ENCODE measurements at regions not wholly inside any gene's neighbourhood (a gene's known extent, or its start where the extent isn't known, plus 50 kb on each side); places are given as distances from the start of the nearest gene placed in this dataset.

GRCh38 chr6:23278180-23278532 is 708.8 kb downstream of the HDGFL1 start:
- H3K4me3 Mint-ChIP-seq, result no peak overlapping the region
- H3K27ac Mint-ChIP-seq, result no peak overlapping the region
- no peaks in the 10 kb centered on the region for H3K4me1 Mint-ChIP-seq
- H3K27me3 Mint-ChIP-seq, result no peaks in the 10 kb centered on the region
- CTCF ChIA-PET, result no interaction called here
- no peaks in the 10 kb centered on the region for H3K36me3 Mint-ChIP-seq
- H3K9me3 Mint-ChIP-seq, result no peaks in the 10 kb centered on the region
- no peak for DNase-seq

GRCh38 chr6:23280437-23280836 is 711.1 kb downstream of the HDGFL1 start:
- no peaks in the 10 kb centered on the region for H3K36me3 Mint-ChIP-seq
- no peak overlapping the region for H3K27ac Mint-ChIP-seq
- H3K4me3 Mint-ChIP-seq, result no peak overlapping the region
- CTCF ChIA-PET, result no interaction called here
- no peaks in the 10 kb centered on the region for H3K27me3 Mint-ChIP-seq
- DNase-seq, result no peak
- no peaks in the 10 kb centered on the region for H3K9me3 Mint-ChIP-seq
- H3K4me1 Mint-ChIP-seq, result no peaks in the 10 kb centered on the region

- CTCF ChIA-PET, result no interaction called here
- no peak for DNase-seq
- Mint-ChIP-seq H3K4me3 (no peak overlapping the region), H3K36me3 (no peaks in the 10 kb centered on the region), H3K27me3 (no peaks in the 10 kb centered on the region), H3K4me1 (no peaks in the 10 kb centered on the region), H3K9me3 (no peaks in the 10 kb centered on the region), H3K27ac (no peak overlapping the region)
Observed at GRCh38 chr6:23282252-23283021, 713.1 kb downstream of the HDGFL1 start.

GRCh38 chr6:23293653-23294052 is 724.3 kb downstream of the HDGFL1 start:
- H3K27me3 Mint-ChIP-seq, result no peaks in the 10 kb centered on the region
- no peak overlapping the region for H3K4me3 Mint-ChIP-seq
- no peak overlapping the region for H3K27ac Mint-ChIP-seq
- no peaks in the 10 kb centered on the region for H3K36me3 Mint-ChIP-seq
- no peak for DNase-seq
- peaks cover 5% of the 10 kb centered on the region for H3K9me3 Mint-ChIP-seq
- CTCF ChIA-PET, result no interaction called here
- no peaks in the 10 kb centered on the region for H3K4me1 Mint-ChIP-seq

- Mint-ChIP-seq H3K27me3 (no peaks in the 10 kb centered on the region), H3K27ac (no peak overlapping the region), H3K4me3 (no peak overlapping the region), H3K36me3 (no peaks in the 10 kb centered on the region), H3K9me3 (no peaks in the 10 kb centered on the region), H3K4me1 (no peaks in the 10 kb centered on the region)
- CTCF ChIA-PET, result no interaction called here
- DNase-seq, result no peak
Observed at GRCh38 chr6:23301556-23301955, 732.2 kb downstream of the HDGFL1 start.

- Mint-ChIP-seq H3K9me3 (no peaks in the 10 kb centered on the region), H3K4me3 (no peak overlapping the region), H3K36me3 (no peaks in the 10 kb centered on the region), H3K4me1 (no peaks in the 10 kb centered on the region), H3K27ac (no peak overlapping the region), H3K27me3 (no peaks in the 10 kb centered on the region)
- CTCF ChIA-PET, result no interaction called here
- no peak for DNase-seq
Observed at GRCh38 chr6:23302514-23302913, 733.1 kb downstream of the HDGFL1 start.

- DNase-seq, result no peak
- no peak overlapping the region for H3K27ac Mint-ChIP-seq
- CTCF ChIA-PET, result interaction anchor here (0.6 kb wide), 1 partner anchor 12 kb away, joined by 3 read pairs; no protein-coding TSS in a partner anchor
- H3K36me3 Mint-ChIP-seq, result no peaks in the 10 kb centered on the region
- no peaks in the 10 kb centered on the region for H3K4me1 Mint-ChIP-seq
- no peaks in the 10 kb centered on the region for H3K9me3 Mint-ChIP-seq
- no peaks in the 10 kb centered on the region for H3K27me3 Mint-ChIP-seq
- no peak overlapping the region for H3K4me3 Mint-ChIP-seq
Observed at GRCh38 chr6:23305325-23305943, 736.1 kb downstream of the HDGFL1 start.

- DNase-seq, result no peak
- Mint-ChIP-seq H3K27ac (no peak overlapping the region), H3K9me3 (no peaks in the 10 kb centered on the region), H3K4me3 (no peak overlapping the region), H3K27me3 (no peaks in the 10 kb centered on the region), H3K4me1 (no peaks in the 10 kb centered on the region), H3K36me3 (no peaks in the 10 kb centered on the region)
- CTCF ChIA-PET, result no interaction called here
Observed at GRCh38 chr6:23306251-23306950, 737.0 kb downstream of the HDGFL1 start.

GRCh38 chr6:23307516-23307915 is 738.1 kb downstream of the HDGFL1 start:
- CTCF ChIA-PET, result no interaction called here

GRCh38 chr6:23308166-23308565 is 738.8 kb downstream of the HDGFL1 start:
- H3K27ac Mint-ChIP-seq, result no peak overlapping the region
- no peak overlapping the region for H3K4me3 Mint-ChIP-seq
- H3K4me1 Mint-ChIP-seq, result no peaks in the 10 kb centered on the region
- DNase-seq, result no peak
- no peaks in the 10 kb centered on the region for H3K36me3 Mint-ChIP-seq
- no peaks in the 10 kb centered on the region for H3K9me3 Mint-ChIP-seq
- CTCF ChIA-PET, result no interaction called here
- H3K27me3 Mint-ChIP-seq, result no peaks in the 10 kb centered on the region

More at GRCh38 chr6:23307516-23307915, 738.1 kb downstream of the HDGFL1 start:
- Mint-ChIP-seq H3K4me1 (no peaks in the 10 kb centered on the region), H3K9me3 (no peaks in the 10 kb centered on the region), H3K27ac (no peak overlapping the region), H3K4me3 (no peak overlapping the region), H3K36me3 (no peaks in the 10 kb centered on the region), H3K27me3 (no peaks in the 10 kb centered on the region)
- no peak for DNase-seq

- H3K4me1 Mint-ChIP-seq, result no peaks in the 10 kb centered on the region
- DNase-seq, result no peak
- H3K27me3 Mint-ChIP-seq, result no peaks in the 10 kb centered on the region
- H3K9me3 Mint-ChIP-seq, result peaks cover 6% of the 10 kb centered on the region
- CTCF ChIA-PET, result no interaction called here
- H3K4me3 Mint-ChIP-seq, result no peak overlapping the region
- H3K27ac Mint-ChIP-seq, result no peak overlapping the region
- no peaks in the 10 kb centered on the region for H3K36me3 Mint-ChIP-seq
Observed at GRCh38 chr6:23311211-23311610, 741.8 kb downstream of the HDGFL1 start.

GRCh38 chr6:23316131-23316530 is 746.8 kb downstream of the HDGFL1 start:
- CTCF ChIA-PET, result no interaction called here
- Mint-ChIP-seq H3K9me3 (peaks cover 6% of the 10 kb centered on the region), H3K4me3 (no peak overlapping the region), H3K36me3 (no peaks in the 10 kb centered on the region), H3K4me1 (no peaks in the 10 kb centered on the region), H3K27me3 (no peaks in the 10 kb centered on the region), H3K27ac (no peak overlapping the region)
- DNase-seq, result no peak

- no peak overlapping the region for H3K4me3 Mint-ChIP-seq
- DNase-seq, result no peak
- no peaks in the 10 kb centered on the region for H3K4me1 Mint-ChIP-seq
- H3K27me3 Mint-ChIP-seq, result no peaks in the 10 kb centered on the region
- CTCF ChIA-PET, result no interaction called here
- H3K36me3 Mint-ChIP-seq, result no peaks in the 10 kb centered on the region
- H3K27ac Mint-ChIP-seq, result no peak overlapping the region
- H3K9me3 Mint-ChIP-seq, result peaks cover 8% of the 10 kb centered on the region
Observed at GRCh38 chr6:23316931-23317330, 747.6 kb downstream of the HDGFL1 start.

GRCh38 chr6:23319582-23319981 is 750.2 kb downstream of the HDGFL1 start:
- CTCF ChIA-PET, result no interaction called here
- no peak for DNase-seq
- Mint-ChIP-seq H3K27me3 (no peaks in the 10 kb centered on the region), H3K4me1 (no peaks in the 10 kb centered on the region), H3K9me3 (peaks cover 5% of the 10 kb centered on the region), H3K27ac (no peak overlapping the region), H3K36me3 (no peaks in the 10 kb centered on the region), H3K4me3 (no peak overlapping the region)

GRCh38 chr6:23320471-23321015 is 751.2 kb downstream of the HDGFL1 start:
- no peak overlapping the region for H3K4me3 Mint-ChIP-seq
- H3K9me3 Mint-ChIP-seq, result peaks cover 3% of the 10 kb centered on the region
- no peaks in the 10 kb centered on the region for H3K4me1 Mint-ChIP-seq
- CTCF ChIA-PET, result no interaction called here
- H3K27ac Mint-ChIP-seq, result no peak overlapping the region
- DNase-seq, result no peak
- no peaks in the 10 kb centered on the region for H3K27me3 Mint-ChIP-seq
- no peaks in the 10 kb centered on the region for H3K36me3 Mint-ChIP-seq

All from activated naive CD4-positive, alpha-beta T cell treated with anti-CD3 and anti-CD28 coated beads, Interleukin-2, amount 10 ng/mL, durations not matched to agents 7 days and 5 days (primary cell).